ENCODE measurements at regions not wholly inside any gene's neighbourhood (a gene's known extent, or its start where the extent isn't known, plus 50 kb on each side); places are given as distances from the start of the nearest gene placed in this dataset.
A peak's percentile ranks its signal among the peaks of the same experiment; 100 is the strongest.
"Not testable (repeated sequence)": the region's sequence is repeated elsewhere in the genome, so short reads cannot be mapped to it uniquely, and the experiment has no call there.

GRCh38 chr6:118367314-118367713 is 180.8 kb upstream of the PLN start:
- H3K36me3 Mint-ChIP-seq: no peaks in the 10 kb centered on the region
- no peak for ATAC-seq
- no peak for DNase-seq (ENCODE audit: low spot score in 2 of 2)
- H3K9me3 Mint-ChIP-seq: no peaks in the 10 kb centered on the region
- no peak overlapping the region for H3K4me3 Mint-ChIP-seq
- no peak overlapping the region for H3K27ac Mint-ChIP-seq
- no peaks in the 10 kb centered on the region for H3K4me1 Mint-ChIP-seq

GRCh38 chr6:118370722-118371121 is 177.4 kb upstream of the PLN start:
- H3K27ac Mint-ChIP-seq: no peak overlapping the region
- no peaks in the 10 kb centered on the region for H3K4me1 Mint-ChIP-seq
- no peaks in the 10 kb centered on the region for H3K36me3 Mint-ChIP-seq
- DNase-seq (ENCODE audit: low spot score in 2 of 2) (no peak), ATAC-seq (no peak)
- H3K4me3 Mint-ChIP-seq: no peak overlapping the region
- no peaks in the 10 kb centered on the region for H3K9me3 Mint-ChIP-seq

GRCh38 chr6:118371955-118372354 is 176.1 kb upstream of the PLN start:
- Mint-ChIP-seq H3K4me1 (no peaks in the 10 kb centered on the region), H3K9me3 (no peaks in the 10 kb centered on the region), H3K36me3 (no peaks in the 10 kb centered on the region), H3K4me3 (no peak overlapping the region), H3K27ac (no peak overlapping the region)
- no peak for ATAC-seq
- no peak for DNase-seq (ENCODE audit: low spot score in 2 of 2)

GRCh38 chr6:118372413-118372812 is 175.7 kb upstream of the PLN start:
- Mint-ChIP-seq H3K27ac (no peak overlapping the region), H3K9me3 (no peaks in the 10 kb centered on the region), H3K36me3 (no peaks in the 10 kb centered on the region), H3K4me1 (no peaks in the 10 kb centered on the region), H3K4me3 (no peak overlapping the region)
- no peak for DNase-seq (ENCODE audit: low spot score in 2 of 2)
- no peak for ATAC-seq

GRCh38 chr6:118377711-118378414 is 170.2 kb upstream of the PLN start:
- DNase-seq (ENCODE audit: low spot score in 2 of 2) (no peak), ATAC-seq (peak; percentile 32)
- Mint-ChIP-seq H3K36me3 (no peaks in the 10 kb centered on the region), H3K9me3 (no peaks in the 10 kb centered on the region), H3K4me3 (no peak overlapping the region), H3K27ac (no peak overlapping the region), H3K4me1 (no peaks in the 10 kb centered on the region)

GRCh38 chr6:118380620-118381019 is 167.5 kb upstream of the PLN start:
- not testable (repeated sequence) for H3K36me3 Mint-ChIP-seq; DNase-seq (ENCODE audit: low spot score in 2 of 2); H3K4me3 Mint-ChIP-seq; H3K4me1 Mint-ChIP-seq; ATAC-seq; H3K27ac Mint-ChIP-seq; H3K9me3 Mint-ChIP-seq

- DNase-seq (ENCODE audit: low spot score in 2 of 2): no peak
- no peaks in the 10 kb centered on the region for H3K9me3 Mint-ChIP-seq
- no peak for ATAC-seq
- no peak overlapping the region for H3K27ac Mint-ChIP-seq
- H3K4me1 Mint-ChIP-seq: no peaks in the 10 kb centered on the region
- H3K4me3 Mint-ChIP-seq: no peak overlapping the region
- no peaks in the 10 kb centered on the region for H3K36me3 Mint-ChIP-seq
Observed at GRCh38 chr6:118382126-118382525, 166.0 kb upstream of the PLN start.

GRCh38 chr6:118383924-118384323 is 164.2 kb upstream of the PLN start:
- no peaks in the 10 kb centered on the region for H3K4me1 Mint-ChIP-seq
- ATAC-seq: no peak
- H3K4me3 Mint-ChIP-seq: no peak overlapping the region
- H3K27ac Mint-ChIP-seq: no peak overlapping the region
- H3K9me3 Mint-ChIP-seq: no peaks in the 10 kb centered on the region
- no peak for DNase-seq (ENCODE audit: low spot score in 2 of 2)
- H3K36me3 Mint-ChIP-seq: no peaks in the 10 kb centered on the region

- Mint-ChIP-seq H3K27ac (no peak overlapping the region), H3K4me3 (no peak overlapping the region), H3K9me3 (no peaks in the 10 kb centered on the region), H3K4me1 (no peaks in the 10 kb centered on the region), H3K36me3 (no peaks in the 10 kb centered on the region)
- no peak for ATAC-seq
- no peak for DNase-seq (ENCODE audit: low spot score in 2 of 2)
Observed at GRCh38 chr6:118386975-118387374, 161.1 kb upstream of the PLN start.

GRCh38 chr6:118387921-118388701 is 160.0 kb upstream of the PLN start:
- Mint-ChIP-seq H3K4me3 (no peak overlapping the region), H3K9me3 (no peaks in the 10 kb centered on the region), H3K36me3 (no peaks in the 10 kb centered on the region), H3K4me1 (no peaks in the 10 kb centered on the region), H3K27ac (no peak overlapping the region)
- no peak for ATAC-seq
- DNase-seq (ENCODE audit: low spot score in 2 of 2): no peak

- ATAC-seq (no peak), DNase-seq (ENCODE audit: low spot score in 2 of 2) (no peak)
- Mint-ChIP-seq H3K4me3 (no peak overlapping the region), H3K9me3 (no peaks in the 10 kb centered on the region), H3K27ac (no peak overlapping the region), H3K36me3 (no peaks in the 10 kb centered on the region), H3K4me1 (no peaks in the 10 kb centered on the region)
Observed at GRCh38 chr6:118391086-118391485, 157.0 kb upstream of the PLN start.

GRCh38 chr6:118394106-118394505 is 154.0 kb upstream of the PLN start:
- Mint-ChIP-seq H3K36me3 (no peaks in the 10 kb centered on the region), H3K4me3 (no peak overlapping the region), H3K9me3 (no peaks in the 10 kb centered on the region), H3K4me1 (no peaks in the 10 kb centered on the region), H3K27ac (no peak overlapping the region)
- DNase-seq (ENCODE audit: low spot score in 2 of 2) (no peak), ATAC-seq (no peak)

- H3K36me3 Mint-ChIP-seq: no peaks in the 10 kb centered on the region
- H3K4me1 Mint-ChIP-seq: no peaks in the 10 kb centered on the region
- H3K4me3 Mint-ChIP-seq: no peak overlapping the region
- DNase-seq (ENCODE audit: low spot score in 2 of 2): no peak
- no peak for ATAC-seq
- H3K9me3 Mint-ChIP-seq: no peaks in the 10 kb centered on the region
- no peak overlapping the region for H3K27ac Mint-ChIP-seq
Observed at GRCh38 chr6:118396969-118397368, 151.1 kb upstream of the PLN start.

- no peaks in the 10 kb centered on the region for H3K4me1 Mint-ChIP-seq
- ATAC-seq: no peak
- DNase-seq (ENCODE audit: low spot score in 2 of 2): no peak
- no peak overlapping the region for H3K27ac Mint-ChIP-seq
- no peaks in the 10 kb centered on the region for H3K36me3 Mint-ChIP-seq
- H3K9me3 Mint-ChIP-seq: no peaks in the 10 kb centered on the region
- H3K4me3 Mint-ChIP-seq: no peak overlapping the region
Observed at GRCh38 chr6:118397671-118398465, 150.2 kb upstream of the PLN start.

- Mint-ChIP-seq H3K4me3 (no peak overlapping the region), H3K27ac (no peak overlapping the region), H3K36me3 (no peaks in the 10 kb centered on the region), H3K4me1 (no peaks in the 10 kb centered on the region), H3K9me3 (no peaks in the 10 kb centered on the region)
- DNase-seq (ENCODE audit: low spot score in 2 of 2): no peak
- ATAC-seq: no peak
Observed at GRCh38 chr6:118400098-118400497, 148.0 kb upstream of the PLN start.

- H3K4me3 Mint-ChIP-seq: no peak overlapping the region
- H3K27ac Mint-ChIP-seq: no peak overlapping the region
- no peak for ATAC-seq
- no peaks in the 10 kb centered on the region for H3K36me3 Mint-ChIP-seq
- DNase-seq (ENCODE audit: low spot score in 2 of 2): no peak
- no peaks in the 10 kb centered on the region for H3K4me1 Mint-ChIP-seq
- H3K9me3 Mint-ChIP-seq: no peaks in the 10 kb centered on the region
Observed at GRCh38 chr6:118400582-118400981, 147.5 kb upstream of the PLN start.

All from stimulated activated effector memory CD8-positive, alpha-beta T cell treated with anti-CD3 and anti-CD28 coated beads, Interleukin-12 subunit alpha, Interleukin-12 subunit beta, amount 100 ng/mL, for 72 hours (primary cell).